HEK293 (cell line): ENCODE measurements at regions not wholly inside any gene's neighbourhood (a gene's known extent, or its start where the extent isn't known, plus 50 kb on each side); places are given as distances from the start of the nearest gene placed in this dataset.

Experiments used
- CTCF ChIA-PET: fragments of 350-600 bp; formaldehyde crosslinking; extraction: SDS; loops from one replicate; lab custom pipeline; 2021; ENCODE audit warnings: antibody characterized with exemption; lab: Yijun Ruan, JAX
- POLR2A ChIA-PET: fragments of 300-600 bp; formaldehyde crosslinking; extraction: SDS; loops from one replicate; lab custom pipeline; 2020; ENCODE audit warnings: antibody characterized with exemption, inconsistent platforms; lab: Yijun Ruan, JAX
- H3K27ac ChIP-seq: fragments of 200-500 bp; sonication (Bioruptor generic); 2 replicates; pipeline ENCODE4 v1.5.1; 2014; ENCODE audit warnings: low read depth, low read length, control low read depth, inconsistent platforms; ENCODE audit errors: extremely low read depth
- H3K36me3 ChIP-seq, 2 experiments: fragments of 200-500 bp in 1 of 2; sonication (Bioruptor generic) in 1 of 2; 1 replicate in 1 of 2; 2 replicates in 1 of 2; pipeline ENCODE4 v1.5.1; 2014 to 2017; ENCODE audit warnings: inconsistent platforms in 2 of 2, low read length in 2 of 2; ENCODE audit not compliant: control insufficient read depth in 2 of 2, insufficient read depth in 1 of 2
- H3K4me1 ChIP-seq: fragments of 200-500 bp; sonication (Bioruptor generic); 2 replicates; pipeline ENCODE4 v1.5.1; 2014; ENCODE audit warnings: mild to moderate bottlenecking, low read length, inconsistent platforms; ENCODE audit not compliant: control insufficient read depth, insufficient read depth
- H3K4me3 ChIP-seq: 2 replicates; pipeline ENCODE4 v1.5.1; 2011; ENCODE audit warnings: low read depth, mild to moderate bottlenecking, control low read depth, low read length, moderate library complexity
- H3K9me3 ChIP-seq: fragments of 200-500 bp; sonication (Bioruptor generic); 2 replicates; pipeline ENCODE4 v1.5.1; 2014; ENCODE audit warnings: low read depth, low read length, inconsistent platforms; ENCODE audit not compliant: control insufficient read depth, insufficient read depth
- GLI2 ChIP-seq: fragments of 450-650 bp; formaldehyde crosslinking; IDR thresholded peaks from 2 replicates; pipeline ENCODE4; 2017; ENCODE audit warnings: missing biosample characterization, missing genetic modification characterization, low read depth, borderline replicate concordance
- GLI4 ChIP-seq: fragments of 450-650 bp; formaldehyde crosslinking; IDR thresholded peaks from 2 replicates; pipeline ENCODE4 v1.5.1; 2016; ENCODE audit warnings: missing biosample characterization, missing genetic modification characterization
- KLF10 ChIP-seq: fragments of 450-650 bp; IDR thresholded peaks from 2 replicates; pipeline ENCODE4 v1.5.1; 2018; ENCODE audit warnings: missing biosample characterization, mild to moderate bottlenecking, missing genetic modification characterization
- KLF8 ChIP-seq: fragments of 450-650 bp; formaldehyde crosslinking; IDR thresholded peaks from 2 replicates; pipeline ENCODE4 v1.5.1; 2016; ENCODE audit warnings: missing biosample characterization, missing genetic modification characterization
- OVOL3 ChIP-seq: fragments of 450-650 bp; formaldehyde crosslinking; IDR thresholded peaks from 2 replicates; pipeline ENCODE4 v1.5.1; 2016; ENCODE audit warnings: missing biosample characterization, missing genetic modification characterization
- SALL2 ChIP-seq: fragments of 450-650 bp; formaldehyde crosslinking; IDR thresholded peaks from 2 replicates; pipeline ENCODE4 v1.5.0; 2017; ENCODE audit warnings: missing biosample characterization, mild to moderate bottlenecking, missing genetic modification characterization, borderline replicate concordance
- SP7 ChIP-seq: fragments of 450-650 bp; formaldehyde crosslinking; IDR thresholded peaks from 2 replicates; pipeline ENCODE4 v1.5.1; 2016; ENCODE audit warnings: missing biosample characterization, missing genetic modification characterization
- WT1 ChIP-seq: fragments of 450-650 bp; formaldehyde crosslinking; IDR thresholded peaks from 2 replicates; pipeline ENCODE4 v1.5.1; 2016; ENCODE audit warnings: missing biosample characterization, missing genetic modification characterization
- YY2 ChIP-seq: fragments of 450-650 bp; formaldehyde crosslinking; IDR thresholded peaks from 2 replicates; pipeline ENCODE4 v1.5.1; 2016; ENCODE audit warnings: missing biosample characterization, missing genetic modification characterization
- ZBTB17 ChIP-seq: fragments of 450-650 bp; formaldehyde crosslinking; IDR thresholded peaks from 2 replicates; pipeline ENCODE4 v1.5.1; 2016; ENCODE audit warnings: missing biosample characterization, missing genetic modification characterization
- ZEB2 ChIP-seq: fragments of 450-650 bp; formaldehyde crosslinking; IDR thresholded peaks from 2 replicates; pipeline ENCODE4 v1.5.1; 2016; ENCODE audit warnings: missing biosample characterization, missing genetic modification characterization
- ZNF112 ChIP-seq: fragments of 450-650 bp; formaldehyde crosslinking; IDR thresholded peaks from 2 replicates; pipeline ENCODE4 v1.5.0; 2017; ENCODE audit warnings: missing biosample characterization, missing genetic modification characterization
- ZNF18 ChIP-seq: fragments of 450-650 bp; formaldehyde crosslinking; IDR thresholded peaks from 2 replicates; pipeline ENCODE4 v1.5.1; 2016; ENCODE audit warnings: missing biosample characterization, missing genetic modification characterization
- ZNF211 ChIP-seq: fragments of 450-650 bp; formaldehyde crosslinking; IDR thresholded peaks from 2 replicates; pipeline ENCODE4 v1.5.1; 2016; ENCODE audit warnings: low read depth, missing biosample characterization, missing genetic modification characterization
- ZNF24 ChIP-seq: fragments of 450-650 bp; formaldehyde crosslinking; IDR thresholded peaks from 2 replicates; pipeline ENCODE4 v1.5.1; 2016; ENCODE audit warnings: missing biosample characterization, missing genetic modification characterization
- ZNF302 ChIP-seq: fragments of 450-650 bp; formaldehyde crosslinking; IDR thresholded peaks from 2 replicates; pipeline ENCODE4 v1.5.1; 2016; ENCODE audit warnings: missing biosample characterization, missing genetic modification characterization, low read depth
- ZNF391 ChIP-seq: fragments of 450-650 bp; formaldehyde crosslinking; IDR thresholded peaks from 2 replicates; pipeline ENCODE4 v1.5.1; 2016; ENCODE audit warnings: low read depth, missing biosample characterization, missing genetic modification characterization, borderline replicate concordance
- ZNF394 ChIP-seq: fragments of 450-650 bp; formaldehyde crosslinking; IDR thresholded peaks from 2 replicates; pipeline ENCODE4 v1.5.1; 2016; ENCODE audit warnings: missing biosample characterization, missing genetic modification characterization, mild to moderate bottlenecking, moderate library complexity, borderline replicate concordance
- ZNF426 ChIP-seq: fragments of 450-650 bp; formaldehyde crosslinking; IDR thresholded peaks from 2 replicates; pipeline ENCODE4 v1.5.1; 2017; ENCODE audit warnings: missing biosample characterization, missing genetic modification characterization, mild to moderate bottlenecking, inconsistent platforms, moderate library complexity
- ZNF600 ChIP-seq: fragments of 450-650 bp; formaldehyde crosslinking; IDR thresholded peaks from 2 replicates; pipeline ENCODE4 v1.5.1; 2016; ENCODE audit warnings: missing biosample characterization, missing genetic modification characterization
- ZNF610 ChIP-seq: fragments of 450-650 bp; formaldehyde crosslinking; IDR thresholded peaks from 2 replicates; pipeline ENCODE4 v1.5.1; 2016; ENCODE audit warnings: missing biosample characterization, missing genetic modification characterization, borderline replicate concordance
- ZNF629 ChIP-seq: fragments of 450-650 bp; formaldehyde crosslinking; IDR thresholded peaks from 2 replicates; pipeline ENCODE4 v1.5.1; 2017; ENCODE audit warnings: missing biosample characterization, missing genetic modification characterization
- ZNF660 ChIP-seq: fragments of 450-650 bp; IDR thresholded peaks from 2 replicates; pipeline ENCODE4 v1.5.1; 2018; ENCODE audit warnings: missing biosample characterization, mild to moderate bottlenecking, missing genetic modification characterization
- ZNF670 ChIP-seq: fragments of 450-650 bp; formaldehyde crosslinking; IDR thresholded peaks from 2 replicates; pipeline ENCODE4 v1.5.1; 2016; ENCODE audit warnings: missing biosample characterization, missing genetic modification characterization, low read depth
- ZNF777 ChIP-seq: fragments of 450-650 bp; formaldehyde crosslinking; IDR thresholded peaks from 2 replicates; pipeline ENCODE4 v1.5.1; 2017; ENCODE audit warnings: missing biosample characterization, missing genetic modification characterization, borderline replicate concordance
- ZNF843 ChIP-seq: fragments of 450-650 bp; formaldehyde crosslinking; IDR thresholded peaks from 2 replicates; pipeline ENCODE4 v1.5.1; 2016; ENCODE audit warnings: missing biosample characterization, missing genetic modification characterization
- ZXDB ChIP-seq: fragments of 450-650 bp; formaldehyde crosslinking; IDR thresholded peaks from 2 replicates; pipeline ENCODE4 v1.5.1; 2016; ENCODE audit warnings: missing biosample characterization, missing genetic modification characterization
- TF ChIP-seq, protein P1 (sequence below): fragments of 450-650 bp; formaldehyde crosslinking; IDR thresholded peaks from 2 replicates; pipeline ENCODE4 v1.5.1; 2016; ENCODE audit warnings: missing biosample characterization, missing genetic modification characterization
- TF ChIP-seq, protein P2 (sequence below): fragments of 450-650 bp; formaldehyde crosslinking; IDR thresholded peaks from 2 replicates; pipeline ENCODE4 v1.5.1; 2016; ENCODE audit warnings: missing biosample characterization, missing genetic modification characterization
- TF ChIP-seq, protein P3 (sequence below): fragments of 450-650 bp; IDR thresholded peaks from 2 replicates; pipeline ENCODE4 v1.5.1; 2018; ENCODE audit warnings: missing biosample characterization, mild to moderate bottlenecking, missing genetic modification characterization

- ChIA-PET CTCF (interaction anchor here (0.6 kb wide), 2 partner anchors 26 to 112 kb away, joined by 4 to 5 read pairs; no protein-coding TSS in a partner anchor), POLR2A (no interaction called here)
- H3K4me1 ChIP-seq = peaks cover 7% of the 10 kb centered on the region
- TF ChIP-seq WT1 (tag by site-specific recombination) = peak; percentile 88
- TF ChIP-seq, protein P1, sequence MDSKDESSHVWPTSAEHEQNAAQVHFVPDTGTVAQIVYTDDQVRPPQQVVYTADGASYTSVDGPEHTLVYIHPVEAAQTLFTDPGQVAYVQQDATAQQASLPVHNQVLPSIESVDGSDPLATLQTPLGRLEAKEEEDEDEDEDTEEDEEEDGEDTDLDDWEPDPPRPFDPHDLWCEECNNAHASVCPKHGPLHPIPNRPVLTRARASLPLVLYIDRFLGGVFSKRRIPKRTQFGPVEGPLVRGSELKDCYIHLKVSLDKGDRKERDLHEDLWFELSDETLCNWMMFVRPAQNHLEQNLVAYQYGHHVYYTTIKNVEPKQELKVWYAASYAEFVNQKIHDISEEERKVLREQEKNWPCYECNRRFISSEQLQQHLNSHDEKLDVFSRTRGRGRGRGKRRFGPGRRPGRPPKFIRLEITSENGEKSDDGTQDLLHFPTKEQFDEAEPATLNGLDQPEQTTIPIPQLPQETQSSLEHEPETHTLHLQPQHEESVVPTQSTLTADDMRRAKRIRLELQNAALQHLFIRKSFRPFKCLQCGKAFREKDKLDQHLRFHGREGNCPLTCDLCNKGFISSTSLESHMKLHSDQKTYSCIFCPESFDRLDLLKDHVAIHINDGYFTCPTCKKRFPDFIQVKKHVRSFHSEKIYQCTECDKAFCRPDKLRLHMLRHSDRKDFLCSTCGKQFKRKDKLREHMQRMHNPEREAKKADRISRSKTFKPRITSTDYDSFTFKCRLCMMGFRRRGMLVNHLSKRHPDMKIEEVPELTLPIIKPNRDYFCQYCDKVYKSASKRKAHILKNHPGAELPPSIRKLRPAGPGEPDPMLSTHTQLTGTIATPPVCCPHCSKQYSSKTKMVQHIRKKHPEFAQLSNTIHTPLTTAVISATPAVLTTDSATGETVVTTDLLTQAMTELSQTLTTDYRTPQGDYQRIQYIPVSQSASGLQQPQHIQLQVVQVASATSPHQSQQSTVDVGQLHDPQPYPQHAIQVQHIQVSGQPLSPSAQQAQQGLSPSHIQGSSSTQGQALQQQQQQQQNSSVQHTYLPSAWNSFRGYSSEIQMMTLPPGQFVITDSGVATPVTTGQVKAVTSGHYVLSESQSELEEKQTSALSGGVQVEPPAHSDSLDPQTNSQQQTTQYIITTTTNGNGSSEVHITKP = peak; percentile 54; the same call in 1 of the 2 replicates
- TF ChIP-seq KLF10 (tag by site-specific recombination) = peak; percentile 16; the same call in 1 of the 2 replicates
- TF ChIP-seq, protein P2, sequence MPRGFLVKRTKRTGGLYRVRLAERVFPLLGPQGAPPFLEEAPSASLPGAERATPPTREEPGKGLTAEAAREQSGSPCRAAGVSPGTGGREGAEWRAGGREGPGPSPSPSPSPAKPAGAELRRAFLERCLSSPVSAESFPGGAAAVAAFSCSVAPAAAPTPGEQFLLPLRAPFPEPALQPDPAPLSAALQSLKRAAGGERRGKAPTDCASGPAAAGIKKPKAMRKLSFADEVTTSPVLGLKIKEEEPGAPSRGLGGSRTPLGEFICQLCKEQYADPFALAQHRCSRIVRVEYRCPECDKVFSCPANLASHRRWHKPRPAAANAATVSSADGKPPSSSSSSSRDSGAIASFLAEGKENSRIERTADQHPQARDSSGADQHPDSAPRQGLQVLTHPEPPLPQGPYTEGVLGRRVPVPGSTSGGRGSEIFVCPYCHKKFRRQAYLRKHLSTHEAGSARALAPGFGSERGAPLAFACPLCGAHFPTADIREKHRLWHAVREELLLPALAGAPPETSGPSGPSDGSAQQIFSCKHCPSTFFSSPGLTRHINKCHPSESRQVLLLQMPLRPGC (tag by site-specific recombination) = peak; percentile 49; the same call in 1 of the 2 replicates
- peak; percentile 31; the same call in 1 of the 2 replicates for TF ChIP-seq ZNF394 (tag by site-specific recombination)
- peak; percentile 85 for TF ChIP-seq ZEB2 (tag by site-specific recombination)
- 0 out of 2 replicates have a peak, but pooled peaks have one; percentile 20 for TF ChIP-seq OVOL3 (tag by site-specific recombination)
- TF ChIP-seq ZNF18 = peak; percentile 63; the same call in 1 of the 2 replicates
- TF ChIP-seq GLI2 (tag by site-specific recombination) = 0 out of 2 replicates have a peak, but pooled peaks have one; percentile 18
- TF ChIP-seq ZNF600 (tag by site-specific recombination) = peak; percentile 62
- peak; percentile 47; the same call in 1 of the 2 replicates for TF ChIP-seq ZNF843 (tag by site-specific recombination)
- TF ChIP-seq ZNF391 (tag by site-specific recombination) = 0 out of 2 replicates have a peak, but pooled peaks have one; percentile 24
- TF ChIP-seq ZNF610 (tag by site-specific recombination) = no peak
- peak; percentile 42; the same call in 1 of the 2 replicates for TF ChIP-seq ZNF24 (tag by site-specific recombination)
- TF ChIP-seq ZXDB (tag by site-specific recombination) = peak; percentile 31; the same call in 1 of the 2 replicates
- no peak for TF ChIP-seq ZNF777 (tag by site-specific recombination)
- peak; percentile 92 for TF ChIP-seq ZNF660 (tag by site-specific recombination)
- TF ChIP-seq ZNF112 (tag by site-specific recombination) = no peak
- TF ChIP-seq SP7 (tag by site-specific recombination) = peak; percentile 38
- no peak for TF ChIP-seq ZNF426 (tag by site-specific recombination)
- TF ChIP-seq ZNF670 (tag by site-specific recombination) = no peak
- TF ChIP-seq, protein P3, sequence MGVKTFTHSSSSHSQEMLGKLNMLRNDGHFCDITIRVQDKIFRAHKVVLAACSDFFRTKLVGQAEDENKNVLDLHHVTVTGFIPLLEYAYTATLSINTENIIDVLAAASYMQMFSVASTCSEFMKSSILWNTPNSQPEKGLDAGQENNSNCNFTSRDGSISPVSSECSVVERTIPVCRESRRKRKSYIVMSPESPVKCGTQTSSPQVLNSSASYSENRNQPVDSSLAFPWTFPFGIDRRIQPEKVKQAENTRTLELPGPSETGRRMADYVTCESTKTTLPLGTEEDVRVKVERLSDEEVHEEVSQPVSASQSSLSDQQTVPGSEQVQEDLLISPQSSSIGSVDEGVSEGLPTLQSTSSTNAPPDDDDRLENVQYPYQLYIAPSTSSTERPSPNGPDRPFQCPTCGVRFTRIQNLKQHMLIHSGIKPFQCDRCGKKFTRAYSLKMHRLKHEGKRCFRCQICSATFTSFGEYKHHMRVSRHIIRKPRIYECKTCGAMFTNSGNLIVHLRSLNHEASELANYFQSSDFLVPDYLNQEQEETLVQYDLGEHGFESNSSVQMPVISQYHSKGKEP (tag by site-specific recombination) = 0 out of 2 replicates have a peak, but pooled peaks have one; percentile 18
- no peak for TF ChIP-seq ZNF302 (tag by site-specific recombination)
- TF ChIP-seq ZBTB17 = 0 out of 2 replicates have a peak, but pooled peaks have one; percentile 10
- no peak for TF ChIP-seq ZNF211
- 0 out of 2 replicates have a peak, but pooled peaks have one; percentile 29 for TF ChIP-seq KLF8 (tag by site-specific recombination)
- no peak for TF ChIP-seq SALL2
- no peak for TF ChIP-seq GLI4
- TF ChIP-seq ZNF629 (tag by site-specific recombination) = peak; percentile 52; the same call in 1 of the 2 replicates
- TF ChIP-seq YY2 (tag by site-specific recombination) = no peak
- H3K9me3 ChIP-seq = no peaks in the 10 kb centered on the region
- no peaks in the 10 kb centered on the region for H3K36me3 ChIP-seq
- H3K4me3 ChIP-seq = no peak overlapping the region
- no peak overlapping the region for H3K27ac ChIP-seq
These were observed 242.9 kb upstream of the GK2 start for GRCh38 chr4:79650794-79651431.
